CD4-positive, alpha-beta T cell treated with Interferon gamma for 1 hour (primary cell): ENCODE measurements at regions not wholly inside any gene's neighbourhood (a gene's known extent, or its start where the extent isn't known, plus 50 kb on each side); places are given as distances from the start of the nearest gene placed in this dataset.
A peak's percentile ranks its signal among the peaks of the same experiment; 100 is the strongest.

Source experiments
- DNase-seq: peaks from one replicate; pipeline ENCODE4 v3.0.0-alpha.2; 2020

GRCh38 chr2:875687-876615, 74.7 kb upstream of the SNTG2 start:
- no peak for DNase-seq

- no peak for DNase-seq
Measured at GRCh38 chr2:873651-874580, 76.7 kb upstream of the SNTG2 start.

GRCh38 chr2:873027-873426, 77.6 kb upstream of the SNTG2 start:
- no peak for DNase-seq

GRCh38 chr2:871926-872680, 78.5 kb upstream of the SNTG2 start:
- DNase-seq: no peak

GRCh38 chr2:871175-871727, 79.4 kb upstream of the SNTG2 start:
- DNase-seq: no peak

GRCh38 chr2:870426-870825, 80.2 kb upstream of the SNTG2 start:
- DNase-seq: no peak

GRCh38 chr2:869894-870293, 80.8 kb upstream of the SNTG2 start:
- no peak for DNase-seq

- DNase-seq: peak; percentile 31
Measured at GRCh38 chr2:869357-869871, 81.2 kb upstream of the SNTG2 start.

- DNase-seq: peak; percentile 36
Measured at GRCh38 chr2:868857-869256, 81.8 kb upstream of the SNTG2 start.

- no peak for DNase-seq
Measured at GRCh38 chr2:867296-867695, 83.4 kb upstream of the SNTG2 start.

- no peak for DNase-seq
Measured at GRCh38 chr2:866887-867286, 83.8 kb upstream of the SNTG2 start.

GRCh38 chr2:866009-866680, 84.5 kb upstream of the SNTG2 start:
- no peak for DNase-seq

GRCh38 chr2:864501-865106, 86.0 kb upstream of the SNTG2 start:
- no peak for DNase-seq

GRCh38 chr2:863732-864450, 86.8 kb upstream of the SNTG2 start:
- DNase-seq: no peak

- DNase-seq: no peak
Measured at GRCh38 chr2:862731-863466, 87.8 kb upstream of the SNTG2 start.

- no peak for DNase-seq
Measured at GRCh38 chr2:862355-862687, 88.3 kb upstream of the SNTG2 start.

GRCh38 chr2:861655-862354, 88.8 kb upstream of the SNTG2 start:
- DNase-seq: no peak

- DNase-seq: no peak
Measured at GRCh38 chr2:860259-860855, 90.3 kb upstream of the SNTG2 start.

GRCh38 chr2:858646-859045, 92.0 kb upstream of the SNTG2 start:
- no peak for DNase-seq
